ENCODE measurements at regions not wholly inside any gene's neighbourhood (a gene's known extent, or its start where the extent isn't known, plus 50 kb on each side); places are given as distances from the start of the nearest gene placed in this dataset.

DNA sequence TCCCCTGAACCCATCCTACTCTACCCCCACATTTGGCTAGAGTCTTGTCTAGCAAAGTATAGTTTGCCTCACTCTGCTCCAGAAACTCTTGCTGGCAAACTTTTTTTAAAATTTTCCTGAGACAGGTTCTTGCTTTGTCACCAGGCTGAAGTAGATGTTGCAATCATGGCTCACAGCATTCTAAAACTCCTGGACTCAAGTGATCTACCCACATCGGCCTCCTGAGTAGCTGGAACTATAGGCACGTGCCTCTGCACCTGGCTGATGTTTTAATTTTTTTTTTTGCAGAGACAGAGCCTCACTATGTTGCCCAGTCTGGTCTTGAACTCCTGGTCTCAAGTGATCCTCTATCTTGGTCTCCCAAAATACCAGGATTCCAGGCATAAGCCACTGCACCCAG is 175.8 kb upstream of the FBXL17 start:
- peaks cover 13% of the 10 kb centered on the region for H3K4me1 Mint-ChIP-seq
- H3K27ac Mint-ChIP-seq (ENCODE audit: unreplicated experiment): no peak overlapping the region
- no peaks in the 10 kb centered on the region for H3K36me3 Mint-ChIP-seq (ENCODE audit: low read depth)
- no peak for DNase-seq (ENCODE audit: low read depth, low spot score)
- no peaks in the 10 kb centered on the region for H3K9me3 Mint-ChIP-seq
- H3K27me3 Mint-ChIP-seq (ENCODE audit: low read depth): no peaks in the 10 kb centered on the region
- H3K4me3 Mint-ChIP-seq: no peak overlapping the region
- TF ChIP-seq, protein P1, sequence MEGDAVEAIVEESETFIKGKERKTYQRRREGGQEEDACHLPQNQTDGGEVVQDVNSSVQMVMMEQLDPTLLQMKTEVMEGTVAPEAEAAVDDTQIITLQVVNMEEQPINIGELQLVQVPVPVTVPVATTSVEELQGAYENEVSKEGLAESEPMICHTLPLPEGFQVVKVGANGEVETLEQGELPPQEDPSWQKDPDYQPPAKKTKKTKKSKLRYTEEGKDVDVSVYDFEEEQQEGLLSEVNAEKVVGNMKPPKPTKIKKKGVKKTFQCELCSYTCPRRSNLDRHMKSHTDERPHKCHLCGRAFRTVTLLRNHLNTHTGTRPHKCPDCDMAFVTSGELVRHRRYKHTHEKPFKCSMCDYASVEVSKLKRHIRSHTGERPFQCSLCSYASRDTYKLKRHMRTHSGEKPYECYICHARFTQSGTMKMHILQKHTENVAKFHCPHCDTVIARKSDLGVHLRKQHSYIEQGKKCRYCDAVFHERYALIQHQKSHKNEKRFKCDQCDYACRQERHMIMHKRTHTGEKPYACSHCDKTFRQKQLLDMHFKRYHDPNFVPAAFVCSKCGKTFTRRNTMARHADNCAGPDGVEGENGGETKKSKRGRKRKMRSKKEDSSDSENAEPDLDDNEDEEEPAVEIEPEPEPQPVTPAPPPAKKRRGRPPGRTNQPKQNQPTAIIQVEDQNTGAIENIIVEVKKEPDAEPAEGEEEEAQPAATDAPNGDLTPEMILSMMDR (conservative IDR thresholded peaks at IDR 0.05): no peak

DNA sequence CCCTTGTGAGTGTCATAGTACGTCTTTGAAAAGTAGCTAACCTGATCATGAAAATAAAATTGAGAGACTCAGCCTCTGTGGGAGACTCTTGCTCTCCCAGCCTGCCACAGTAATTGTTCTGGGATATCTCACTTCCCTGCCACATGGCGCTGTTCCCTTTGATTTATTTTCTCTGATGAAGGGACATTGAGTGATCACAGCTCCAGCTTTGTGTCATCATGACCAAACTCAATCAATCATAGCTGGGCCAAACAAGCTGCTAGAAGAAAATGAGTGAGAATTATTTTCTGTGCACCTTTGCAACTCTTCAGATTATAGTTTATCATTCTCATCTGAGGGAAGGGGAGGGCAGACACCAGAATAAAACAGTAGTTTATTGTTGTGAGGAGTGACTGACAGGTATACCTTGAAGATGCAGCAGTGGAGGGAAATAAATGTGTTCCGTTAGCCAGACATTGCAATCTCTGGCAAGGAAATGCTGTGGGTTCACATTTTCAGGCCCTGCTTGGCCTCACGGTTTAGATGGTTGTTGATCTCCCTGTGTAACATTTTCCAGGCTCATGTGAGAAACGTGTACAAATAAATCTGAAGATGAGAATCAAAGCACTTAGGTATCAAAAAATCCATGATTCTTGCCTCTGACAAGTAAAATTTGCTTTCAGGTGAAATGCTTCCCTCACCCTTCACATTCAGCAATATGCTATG is 174.7 kb upstream of the FBXL17 start:
- peaks cover 4% of the 10 kb centered on the region for H3K4me1 Mint-ChIP-seq
- no peak for DNase-seq (ENCODE audit: low read depth, low spot score)
- TF ChIP-seq, protein P1 (conservative IDR thresholded peaks at IDR 0.05): no peak
- no peak overlapping the region for H3K4me3 Mint-ChIP-seq
- H3K27me3 Mint-ChIP-seq (ENCODE audit: low read depth): no peaks in the 10 kb centered on the region
- no peak overlapping the region for H3K27ac Mint-ChIP-seq (ENCODE audit: unreplicated experiment)
- no peaks in the 10 kb centered on the region for H3K36me3 Mint-ChIP-seq (ENCODE audit: low read depth)
- H3K9me3 Mint-ChIP-seq: no peaks in the 10 kb centered on the region

DNA sequence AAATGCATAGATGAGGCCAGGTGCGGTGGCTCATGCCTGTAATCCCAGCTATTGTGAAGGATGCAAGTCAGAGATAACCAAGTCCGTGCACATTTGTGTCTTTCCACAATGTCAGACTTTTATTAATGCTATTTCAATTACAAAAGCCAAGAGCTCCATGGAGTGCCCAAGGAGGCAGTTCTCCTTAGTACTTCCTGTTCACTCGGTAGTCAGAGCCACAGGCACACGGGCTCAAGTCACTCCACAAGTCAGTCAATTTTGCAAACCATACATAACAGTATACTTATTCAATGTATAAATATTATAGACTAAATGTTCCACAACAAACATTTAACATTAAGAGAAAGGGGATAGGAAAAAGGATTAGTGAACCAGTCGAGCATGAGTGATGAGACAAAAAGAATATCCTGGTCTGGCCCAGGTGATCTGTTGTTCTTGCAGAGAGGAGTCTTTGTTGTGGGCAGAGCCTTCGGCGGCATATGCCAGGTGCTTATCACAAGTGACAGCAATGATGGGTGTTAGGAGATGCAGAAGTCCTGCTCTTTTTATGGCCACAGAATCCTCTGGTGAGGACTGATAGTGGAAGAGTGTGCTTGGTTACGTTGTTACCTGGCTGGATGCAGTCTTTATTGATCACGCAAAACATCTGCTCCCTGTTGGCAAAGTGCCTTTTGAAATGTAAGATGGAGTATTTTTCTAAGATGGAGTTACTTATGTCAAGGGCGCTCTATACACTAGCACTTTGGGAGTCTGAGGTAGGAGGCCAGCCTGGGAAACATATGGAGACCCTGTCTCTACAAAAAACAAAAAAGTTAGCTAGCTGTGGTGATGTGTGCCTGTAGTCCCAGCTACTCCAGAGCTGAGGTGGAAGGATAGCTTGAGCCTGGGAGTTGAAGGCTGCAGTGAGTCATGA is 167.0 kb upstream of the FBXL17 start:
- Mint-ChIP-seq H3K27ac (ENCODE audit: unreplicated experiment) (no peak overlapping the region), H3K27me3 (ENCODE audit: low read depth) (no peaks in the 10 kb centered on the region), H3K4me3 (no peak overlapping the region), H3K36me3 (ENCODE audit: low read depth) (no peaks in the 10 kb centered on the region), H3K4me1 (no peaks in the 10 kb centered on the region), H3K9me3 (peaks cover 3% of the 10 kb centered on the region)
- no peak for DNase-seq (ENCODE audit: low read depth, low spot score)
- TF ChIP-seq, protein P1 (conservative IDR thresholded peaks at IDR 0.05): no peak

DNA sequence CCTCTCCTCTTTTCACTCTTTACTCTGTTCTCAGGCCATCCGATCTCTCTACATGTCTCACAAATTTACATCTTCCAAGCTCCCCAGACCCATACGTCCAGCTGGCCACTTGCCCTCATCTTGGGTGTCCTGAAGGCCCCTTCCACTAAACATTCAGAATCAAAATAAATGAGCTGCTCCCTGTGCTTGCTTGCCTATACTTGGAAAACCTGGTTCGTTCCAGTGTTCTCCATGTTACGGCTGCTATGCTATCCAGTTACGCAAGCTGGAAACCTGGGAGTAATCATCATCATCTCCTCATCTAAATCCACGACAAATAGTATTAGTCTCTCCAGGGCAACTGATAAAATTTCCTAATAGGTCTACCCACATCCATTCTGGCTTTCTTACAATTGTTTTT is 165.0 kb upstream of the FBXL17 start:
- no peaks in the 10 kb centered on the region for H3K4me1 Mint-ChIP-seq
- no peak for DNase-seq (ENCODE audit: low read depth, low spot score)
- no peak overlapping the region for H3K27ac Mint-ChIP-seq (ENCODE audit: unreplicated experiment)
- H3K4me3 Mint-ChIP-seq: no peak overlapping the region
- TF ChIP-seq, protein P1 (conservative IDR thresholded peaks at IDR 0.05): no peak
- no peaks in the 10 kb centered on the region for H3K36me3 Mint-ChIP-seq (ENCODE audit: low read depth)
- H3K9me3 Mint-ChIP-seq: peaks cover 3% of the 10 kb centered on the region
- no peaks in the 10 kb centered on the region for H3K27me3 Mint-ChIP-seq (ENCODE audit: low read depth)

DNA sequence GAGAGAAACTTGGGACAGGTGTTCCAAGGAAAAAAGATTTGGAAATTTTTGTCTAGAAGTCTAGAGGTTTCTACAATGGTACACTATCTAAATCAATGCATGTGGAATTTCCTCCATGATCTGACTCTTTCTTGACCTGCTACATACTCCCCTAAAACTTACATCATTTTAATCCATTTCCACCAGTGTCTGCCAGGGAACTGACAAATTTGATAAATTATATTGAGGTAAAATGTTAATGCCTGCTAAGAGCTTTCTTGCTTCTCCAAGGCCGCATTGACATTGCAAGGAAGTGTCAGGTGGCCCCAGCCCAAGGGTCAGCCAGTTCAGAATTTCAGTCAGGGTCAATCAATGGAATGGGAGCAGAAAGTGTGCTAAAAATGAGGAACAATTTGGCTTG is 163.4 kb upstream of the FBXL17 start:
- no peak overlapping the region for H3K27ac Mint-ChIP-seq (ENCODE audit: unreplicated experiment)
- H3K36me3 Mint-ChIP-seq (ENCODE audit: low read depth): no peaks in the 10 kb centered on the region
- TF ChIP-seq, protein P1 (conservative IDR thresholded peaks at IDR 0.05): no peak
- H3K9me3 Mint-ChIP-seq: peaks cover 5% of the 10 kb centered on the region
- no peaks in the 10 kb centered on the region for H3K27me3 Mint-ChIP-seq (ENCODE audit: low read depth)
- no peak overlapping the region for H3K4me3 Mint-ChIP-seq
- no peaks in the 10 kb centered on the region for H3K4me1 Mint-ChIP-seq
- DNase-seq (ENCODE audit: low read depth, low spot score): no peak

Measured in neural crest cell (in vitro differentiated cells).